Endodermal cell (in vitro differentiated cells): ENCODE measurements at regions not wholly inside any gene's neighbourhood (a gene's known extent, or its start where the extent isn't known, plus 50 kb on each side); places are given as distances from the start of the nearest gene placed in this dataset.

ENCODE experiments used
- DNase-seq: peaks from one replicate; pipeline ENCODE4 v3.0.0-alpha.2; 2017
- H3K27ac ChIP-seq: 2 replicates; pipeline ENCODE4 v1.5.1; 2013; ENCODE audit warnings: mild to moderate bottlenecking, low read depth, low read length, moderate library complexity
- H3K27me3 ChIP-seq: 2 replicates; pipeline ENCODE4 v1.6.1; 2013; ENCODE audit warnings: mild to moderate bottlenecking, low read length, moderate library complexity; ENCODE audit not compliant: insufficient read depth, control insufficient read depth, poor library complexity, severe bottlenecking
- H3K36me3 ChIP-seq: 2 replicates; pipeline ENCODE4 v1.7.0; 2013; ENCODE audit warnings: mild to moderate bottlenecking, low read length, moderate library complexity; ENCODE audit not compliant: control insufficient read depth, insufficient read depth
- H3K4me1 ChIP-seq: one replicate; pipeline ENCODE4 v1.7.0; 2013; ENCODE audit warnings: low read length; ENCODE audit not compliant: control insufficient read depth, insufficient read depth
- H3K4me3 ChIP-seq: 2 replicates; pipeline ENCODE4 v1.5.1; 2013; ENCODE audit warnings: mild to moderate bottlenecking, low read length, moderate library complexity
- H3K9ac ChIP-seq: 2 replicates; pipeline ENCODE4 v1.6.1; 2013; ENCODE audit warnings: mild to moderate bottlenecking, low read length, moderate library complexity; ENCODE audit not compliant: poor library complexity, severe bottlenecking; ENCODE audit errors: extremely low read depth
- H3K9me3 ChIP-seq: 2 replicates; pipeline ENCODE4 v1.6.1; 2013; ENCODE audit warnings: mild to moderate bottlenecking, low read length, moderate library complexity; ENCODE audit not compliant: control insufficient read depth
- H3K27ac Mint-ChIP-seq: 2 replicates; pipeline ENCODE4 v1.8.0; 2020; ENCODE audit warnings: mixed read lengths
- H3K27me3 Mint-ChIP-seq: 2 replicates; pipeline ENCODE4 v1.8.0; 2021; ENCODE audit warnings: mild to moderate bottlenecking, mixed read lengths; ENCODE audit not compliant: insufficient read depth
- H3K36me3 Mint-ChIP-seq: 2 replicates; pipeline ENCODE4 v1.8.0; 2020; ENCODE audit warnings: low read depth, mixed read lengths
- H3K4me1 Mint-ChIP-seq: 2 replicates; pipeline ENCODE4 v1.8.0; 2020; ENCODE audit warnings: mixed read lengths
- H3K4me3 Mint-ChIP-seq: 2 replicates; pipeline ENCODE4 v1.8.0; 2020; ENCODE audit warnings: mild to moderate bottlenecking, moderate library complexity, mixed read lengths
- H3K9me3 Mint-ChIP-seq: 2 replicates; pipeline ENCODE4 v1.8.0; 2020; ENCODE audit warnings: mild to moderate bottlenecking, mixed read lengths
- WGBS, 2 experiments: methylation state at CpG; one replicate each; pipeline versions ENCODE4 v1.1.5 to v1.1.7; 2013; ENCODE audit warnings: missing lambda C conversion rate in 2 of 2, mixed read lengths in 1 of 2; ENCODE audit not compliant: insufficient coverage in 1 of 2, insufficient read length in 1 of 2; 5-methylcytosine and 5-hydroxymethylcytosine counted together
- TF ChIP-seq, protein P1 (sequence below): fragments of 200-600 bp; sonication (generic); conservative IDR thresholded peaks from 2 replicates; pipeline ENCODE4 v1.5.0; 2021; ENCODE audit warnings: antibody characterized with exemption, mild to moderate bottlenecking

- no peak overlapping the region for H3K4me3 Mint-ChIP-seq
- Histone ChIP-seq H3K27me3 (no peaks in the 10 kb centered on the region), H3K4me1 (no peaks in the 10 kb centered on the region), H3K27ac (no peak overlapping the region), H3K9ac (no peak overlapping the region), H3K9me3 (no peaks in the 10 kb centered on the region), H3K36me3 (no peaks in the 10 kb centered on the region), H3K4me3 (no peak overlapping the region)
- TF ChIP-seq, protein P1, sequence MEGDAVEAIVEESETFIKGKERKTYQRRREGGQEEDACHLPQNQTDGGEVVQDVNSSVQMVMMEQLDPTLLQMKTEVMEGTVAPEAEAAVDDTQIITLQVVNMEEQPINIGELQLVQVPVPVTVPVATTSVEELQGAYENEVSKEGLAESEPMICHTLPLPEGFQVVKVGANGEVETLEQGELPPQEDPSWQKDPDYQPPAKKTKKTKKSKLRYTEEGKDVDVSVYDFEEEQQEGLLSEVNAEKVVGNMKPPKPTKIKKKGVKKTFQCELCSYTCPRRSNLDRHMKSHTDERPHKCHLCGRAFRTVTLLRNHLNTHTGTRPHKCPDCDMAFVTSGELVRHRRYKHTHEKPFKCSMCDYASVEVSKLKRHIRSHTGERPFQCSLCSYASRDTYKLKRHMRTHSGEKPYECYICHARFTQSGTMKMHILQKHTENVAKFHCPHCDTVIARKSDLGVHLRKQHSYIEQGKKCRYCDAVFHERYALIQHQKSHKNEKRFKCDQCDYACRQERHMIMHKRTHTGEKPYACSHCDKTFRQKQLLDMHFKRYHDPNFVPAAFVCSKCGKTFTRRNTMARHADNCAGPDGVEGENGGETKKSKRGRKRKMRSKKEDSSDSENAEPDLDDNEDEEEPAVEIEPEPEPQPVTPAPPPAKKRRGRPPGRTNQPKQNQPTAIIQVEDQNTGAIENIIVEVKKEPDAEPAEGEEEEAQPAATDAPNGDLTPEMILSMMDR: no peak
- no peaks in the 10 kb centered on the region for H3K4me1 Mint-ChIP-seq
- no peaks in the 10 kb centered on the region for H3K27me3 Mint-ChIP-seq
- 85 to 100% methylated on average over 2 to 4 of the region's 4 CpGs for WGBS, 2 experiments
- no peaks in the 10 kb centered on the region for H3K9me3 Mint-ChIP-seq
- H3K27ac Mint-ChIP-seq: no peak overlapping the region
- no peaks in the 10 kb centered on the region for H3K36me3 Mint-ChIP-seq
- DNase-seq: no peak
These were observed 70.0 kb upstream of the RALY start for GRCh38 chr20:33923740-33924139.

DNA sequence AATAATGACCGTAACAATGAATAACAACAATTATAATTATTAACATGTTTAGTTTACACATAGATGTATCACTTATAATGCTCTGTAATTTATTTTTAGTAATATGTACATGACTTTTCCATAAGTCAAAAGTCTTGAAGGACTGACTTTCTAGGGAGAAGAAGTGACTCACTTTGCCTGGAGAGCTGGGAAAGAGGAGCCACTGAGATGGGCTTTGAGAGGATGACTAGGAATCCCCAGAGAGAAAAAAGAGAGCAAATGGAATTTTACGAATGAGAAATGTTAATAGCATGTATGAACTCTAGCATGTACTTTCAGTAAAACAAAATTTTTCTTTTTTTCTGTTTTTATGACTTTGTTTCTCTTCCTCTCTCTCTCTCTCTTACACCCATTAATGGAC, 67.8 kb upstream of the RALY start:
- Mint-ChIP-seq H3K4me1 (no peaks in the 10 kb centered on the region), H3K27me3 (no peaks in the 10 kb centered on the region), H3K36me3 (no peaks in the 10 kb centered on the region), H3K27ac (no peak overlapping the region), H3K9me3 (no peaks in the 10 kb centered on the region), H3K4me3 (no peak overlapping the region)
- Histone ChIP-seq H3K27ac (no peak overlapping the region), H3K9ac (no peak overlapping the region), H3K9me3 (no peaks in the 10 kb centered on the region), H3K27me3 (no peaks in the 10 kb centered on the region), H3K4me1 (no peaks in the 10 kb centered on the region), H3K4me3 (no peak overlapping the region), H3K36me3 (no peaks in the 10 kb centered on the region)
- TF ChIP-seq, protein P1: no peak
- no peak for DNase-seq
- no CpG with 5 or more reads among the region's 2 CpGs for WGBS, 2 experiments

DNA sequence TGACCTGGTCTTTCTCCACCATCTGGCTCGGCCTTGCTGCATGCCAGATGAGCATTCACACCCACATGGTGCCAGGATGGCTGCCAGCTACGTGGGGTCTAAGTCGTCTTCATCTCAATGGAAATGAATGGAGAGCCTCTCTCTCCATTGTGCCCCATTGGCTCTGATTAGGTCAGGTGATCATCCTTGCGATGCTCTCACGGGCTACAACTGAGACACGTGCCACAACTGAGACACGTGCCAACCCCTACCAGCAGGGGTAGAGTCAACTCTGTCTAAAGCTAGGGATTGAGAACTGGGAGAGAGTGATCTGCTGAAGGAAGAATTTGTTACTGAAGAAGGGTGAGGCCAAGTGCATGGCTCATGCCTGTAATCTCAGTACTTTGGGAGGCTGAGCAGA, 67.3 kb upstream of the RALY start:
- Histone ChIP-seq H3K27ac (no peak overlapping the region), H3K9me3 (no peaks in the 10 kb centered on the region), H3K9ac (no peak overlapping the region), H3K4me3 (no peak overlapping the region), H3K27me3 (no peaks in the 10 kb centered on the region), H3K4me1 (no peaks in the 10 kb centered on the region), H3K36me3 (no peaks in the 10 kb centered on the region)
- peaks cover 1% of the 10 kb centered on the region for H3K27me3 Mint-ChIP-seq
- no peaks in the 10 kb centered on the region for H3K36me3 Mint-ChIP-seq
- 93 to 97% methylated on average over 7 of the region's 7 CpGs for WGBS, 2 experiments
- H3K27ac Mint-ChIP-seq: no peak overlapping the region
- DNase-seq: no peak
- H3K4me3 Mint-ChIP-seq: no peak overlapping the region
- TF ChIP-seq, protein P1: peak; percentile 27
- H3K4me1 Mint-ChIP-seq: no peaks in the 10 kb centered on the region
- no peaks in the 10 kb centered on the region for H3K9me3 Mint-ChIP-seq
